Suprapubic skin (tissue), 3 donors: ENCODE measurements at regions not wholly inside any gene's neighbourhood (a gene's known extent, or its start where the extent isn't known, plus 50 kb on each side); places are given as distances from the start of the nearest gene placed in this dataset.

Experiments
- POLR2AphosphoS5 ChIP-seq, 3 donors: sonication (generic); formaldehyde crosslinking; IDR thresholded peaks; one replicate each; pipeline ENCODE4 v1.6.1; 2017; ENCODE audit warnings: antibody characterized with exemption in 3 of 3
- TF ChIP-seq, protein P1 (sequence below), 2 donors: fragments of 200-600 bp in 1 of 2; fragments of 450-650 bp in 1 of 2; sonication (generic) in 1 of 2; IDR thresholded peaks; one replicate each; pipeline ENCODE4 v1.5.1; 2016 to 2019; ENCODE audit warnings: antibody characterized with exemption in 2 of 2, mild to moderate bottlenecking in 1 of 2, moderate library complexity in 1 of 2

DNA sequence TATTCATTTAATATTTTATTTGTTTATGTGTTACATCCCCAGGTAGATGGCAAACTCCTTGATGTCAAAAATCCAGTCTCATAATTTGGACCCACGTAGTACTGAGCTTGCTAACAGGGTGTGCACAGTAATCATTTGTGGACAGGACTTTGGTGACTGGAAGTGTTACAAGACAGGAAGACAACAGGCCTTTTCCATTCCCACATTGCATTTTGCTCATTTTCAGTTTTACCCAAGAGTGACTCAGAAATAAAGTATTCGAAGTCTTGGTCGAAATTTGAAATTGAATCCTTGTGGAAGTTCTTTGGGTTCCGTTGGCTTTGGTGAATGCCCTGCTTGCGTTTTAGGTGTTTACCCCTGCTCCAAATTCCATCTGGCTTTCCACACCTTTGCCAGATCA is 63.0 kb upstream of the THBS2 start:
- TF ChIP-seq POLR2AphosphoS5 (IDR thresholded peaks at IDR 0.05): no peak
- TF ChIP-seq, protein P1, sequence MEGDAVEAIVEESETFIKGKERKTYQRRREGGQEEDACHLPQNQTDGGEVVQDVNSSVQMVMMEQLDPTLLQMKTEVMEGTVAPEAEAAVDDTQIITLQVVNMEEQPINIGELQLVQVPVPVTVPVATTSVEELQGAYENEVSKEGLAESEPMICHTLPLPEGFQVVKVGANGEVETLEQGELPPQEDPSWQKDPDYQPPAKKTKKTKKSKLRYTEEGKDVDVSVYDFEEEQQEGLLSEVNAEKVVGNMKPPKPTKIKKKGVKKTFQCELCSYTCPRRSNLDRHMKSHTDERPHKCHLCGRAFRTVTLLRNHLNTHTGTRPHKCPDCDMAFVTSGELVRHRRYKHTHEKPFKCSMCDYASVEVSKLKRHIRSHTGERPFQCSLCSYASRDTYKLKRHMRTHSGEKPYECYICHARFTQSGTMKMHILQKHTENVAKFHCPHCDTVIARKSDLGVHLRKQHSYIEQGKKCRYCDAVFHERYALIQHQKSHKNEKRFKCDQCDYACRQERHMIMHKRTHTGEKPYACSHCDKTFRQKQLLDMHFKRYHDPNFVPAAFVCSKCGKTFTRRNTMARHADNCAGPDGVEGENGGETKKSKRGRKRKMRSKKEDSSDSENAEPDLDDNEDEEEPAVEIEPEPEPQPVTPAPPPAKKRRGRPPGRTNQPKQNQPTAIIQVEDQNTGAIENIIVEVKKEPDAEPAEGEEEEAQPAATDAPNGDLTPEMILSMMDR (IDR thresholded peaks at IDR 0.05): no peak
